Cardiac fibroblast (primary cell): ENCODE measurements at regions not wholly inside any gene's neighbourhood (a gene's known extent, or its start where the extent isn't known, plus 50 kb on each side); places are given as distances from the start of the nearest gene placed in this dataset.
"Not testable (repeated sequence)": the region's sequence is repeated elsewhere in the genome, so short reads cannot be mapped to it uniquely, and the experiment has no call there.

Experiments
- DNase-seq, 2 donors: peaks; one replicate each; pipeline versions ENCODE4 v3.0.0 to v3.0.0-alpha.2; 2010; ENCODE audit warnings: low read depth in 2 of 2
- H3K4me3 ChIP-seq, 2 donors: replicated peaks in 1 of 2; 1 replicate in 1 of 2; 2 replicates in 1 of 2; pipeline ENCODE4 v1.5.1; 2011; ENCODE audit warnings: low read depth in 2 of 2, low read length in 2 of 2, mild to moderate bottlenecking in 2 of 2, moderate library complexity in 1 of 2
- TF ChIP-seq, protein P1 (sequence below): IDR thresholded peaks from one replicate; pipeline ENCODE4 v1.5.1; 2011; ENCODE audit warnings: low read depth, mild to moderate bottlenecking, low read length, inconsistent platforms

DNA sequence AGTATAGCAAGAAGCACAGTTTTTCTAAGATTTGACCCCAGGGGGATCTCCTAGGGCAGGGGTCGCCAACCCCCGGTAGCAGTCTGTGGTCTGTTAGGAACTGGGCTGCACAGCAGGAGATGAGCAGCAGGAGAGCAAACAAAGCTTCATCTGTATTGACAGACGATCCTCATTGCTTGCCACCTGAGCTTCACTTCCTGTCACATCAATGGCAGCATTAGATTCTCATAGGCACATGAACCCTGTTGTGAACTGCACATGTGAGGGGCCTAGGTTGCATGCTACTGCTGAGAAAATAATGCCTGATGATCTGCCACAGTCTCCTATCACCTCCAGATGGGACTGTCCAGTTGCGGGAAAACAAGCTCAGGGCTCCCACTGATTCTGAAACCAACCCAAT is 136.2 kb downstream of the RGPD3 start:
- TF ChIP-seq, protein P1, sequence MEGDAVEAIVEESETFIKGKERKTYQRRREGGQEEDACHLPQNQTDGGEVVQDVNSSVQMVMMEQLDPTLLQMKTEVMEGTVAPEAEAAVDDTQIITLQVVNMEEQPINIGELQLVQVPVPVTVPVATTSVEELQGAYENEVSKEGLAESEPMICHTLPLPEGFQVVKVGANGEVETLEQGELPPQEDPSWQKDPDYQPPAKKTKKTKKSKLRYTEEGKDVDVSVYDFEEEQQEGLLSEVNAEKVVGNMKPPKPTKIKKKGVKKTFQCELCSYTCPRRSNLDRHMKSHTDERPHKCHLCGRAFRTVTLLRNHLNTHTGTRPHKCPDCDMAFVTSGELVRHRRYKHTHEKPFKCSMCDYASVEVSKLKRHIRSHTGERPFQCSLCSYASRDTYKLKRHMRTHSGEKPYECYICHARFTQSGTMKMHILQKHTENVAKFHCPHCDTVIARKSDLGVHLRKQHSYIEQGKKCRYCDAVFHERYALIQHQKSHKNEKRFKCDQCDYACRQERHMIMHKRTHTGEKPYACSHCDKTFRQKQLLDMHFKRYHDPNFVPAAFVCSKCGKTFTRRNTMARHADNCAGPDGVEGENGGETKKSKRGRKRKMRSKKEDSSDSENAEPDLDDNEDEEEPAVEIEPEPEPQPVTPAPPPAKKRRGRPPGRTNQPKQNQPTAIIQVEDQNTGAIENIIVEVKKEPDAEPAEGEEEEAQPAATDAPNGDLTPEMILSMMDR: no peak
- H3K4me3 ChIP-seq: no peak overlapping the region
- no peak for DNase-seq

DNA sequence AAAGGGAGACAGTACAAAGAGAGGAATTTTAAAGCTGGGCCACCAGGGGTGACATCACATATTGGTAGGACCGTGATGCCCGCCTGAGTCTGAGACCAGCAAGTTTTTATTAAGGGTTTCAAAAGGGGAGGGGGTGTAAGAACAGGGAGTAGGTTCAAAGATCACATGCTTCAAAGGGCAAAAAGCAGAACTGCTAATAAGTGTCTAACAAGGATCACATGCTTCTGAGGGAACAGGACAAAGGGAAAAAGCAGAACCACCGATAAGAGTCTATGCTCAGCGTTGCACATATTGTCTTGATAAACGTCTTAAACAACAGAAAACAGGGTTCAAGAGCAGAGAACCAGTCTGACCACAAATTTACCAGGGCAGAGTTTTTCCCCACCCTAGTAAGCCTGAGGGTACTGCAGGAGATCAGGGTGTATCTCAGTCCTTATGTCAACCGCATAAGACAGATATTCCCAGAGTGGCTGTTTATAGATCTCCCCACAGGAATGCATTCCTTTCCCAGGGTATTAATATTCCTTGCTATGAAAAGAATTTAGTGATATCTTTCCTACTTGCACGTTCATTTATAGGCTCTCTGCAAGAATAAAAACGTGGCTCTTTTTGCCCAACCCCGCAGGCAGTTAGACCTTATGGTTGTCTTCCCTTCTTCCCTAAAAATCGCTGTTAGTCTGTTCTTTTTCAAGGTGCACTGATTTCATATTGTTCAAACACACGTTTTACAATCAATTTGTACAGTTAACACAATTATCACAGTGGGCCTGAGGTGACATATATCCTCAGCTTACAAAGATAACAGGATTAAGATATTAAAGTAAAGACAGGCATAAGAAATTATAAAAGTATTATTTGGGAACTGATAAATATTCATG is 136.5 kb upstream of the UXS1 start:
- H3K4me3 ChIP-seq, DNase-seq: not testable (repeated sequence)

DNA sequence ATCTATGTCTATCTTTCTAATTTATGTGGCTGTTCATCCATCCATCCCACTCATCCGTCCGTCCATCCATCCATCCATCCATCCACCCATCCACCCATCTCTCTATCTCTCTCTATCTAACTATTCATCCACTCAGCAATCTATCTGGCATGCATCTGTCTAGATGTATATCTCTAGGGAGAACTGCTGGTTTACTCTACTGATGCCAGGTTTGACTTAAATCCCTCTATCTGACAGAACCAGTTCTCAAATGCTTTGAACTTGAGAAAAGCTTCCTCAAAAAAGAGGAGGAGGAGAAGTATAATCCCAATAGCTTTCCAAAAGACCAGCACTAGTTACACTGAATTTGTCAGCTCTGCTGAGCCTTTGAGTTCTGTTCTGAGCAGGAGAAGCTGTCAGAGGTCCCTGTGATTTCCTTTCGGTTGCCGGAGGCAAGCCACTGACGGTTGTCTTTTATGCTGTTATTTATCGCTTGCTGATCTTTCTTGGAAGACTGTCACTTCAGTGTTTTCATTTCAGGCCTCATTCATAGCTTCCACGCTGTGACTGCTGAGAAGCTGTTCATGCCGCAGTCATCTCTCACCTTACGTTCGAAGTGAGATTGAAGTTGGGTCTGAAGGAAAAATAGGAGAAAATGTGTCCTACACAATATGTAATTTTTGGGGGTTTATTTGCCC is 129.4 kb upstream of the UXS1 start:
- TF ChIP-seq, protein P1: no peak
- H3K4me3 ChIP-seq: no peak overlapping the region
- no peak for DNase-seq

DNA sequence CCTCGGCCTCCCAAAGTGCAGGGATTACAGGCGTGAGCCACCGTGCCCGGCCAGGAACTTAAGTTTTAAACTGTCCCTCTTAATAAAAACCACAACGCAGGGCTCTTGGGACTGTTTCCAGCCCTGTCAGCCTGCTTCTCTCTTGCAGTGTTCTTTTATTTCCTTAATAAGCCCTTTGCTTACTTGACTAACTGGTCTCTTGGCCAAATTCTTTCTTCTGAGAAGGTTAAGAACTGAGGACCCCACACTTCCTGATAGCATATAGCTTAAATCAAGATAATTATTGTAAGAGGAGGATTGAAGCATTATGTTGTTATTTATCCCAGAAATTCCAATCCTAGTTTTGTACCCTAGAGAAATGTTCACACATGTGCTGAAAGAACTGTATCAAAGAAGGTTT is 128.2 kb upstream of the UXS1 start:
- H3K4me3 ChIP-seq: no peak overlapping the region
- TF ChIP-seq, protein P1: no peak
- DNase-seq: no peak

DNA sequence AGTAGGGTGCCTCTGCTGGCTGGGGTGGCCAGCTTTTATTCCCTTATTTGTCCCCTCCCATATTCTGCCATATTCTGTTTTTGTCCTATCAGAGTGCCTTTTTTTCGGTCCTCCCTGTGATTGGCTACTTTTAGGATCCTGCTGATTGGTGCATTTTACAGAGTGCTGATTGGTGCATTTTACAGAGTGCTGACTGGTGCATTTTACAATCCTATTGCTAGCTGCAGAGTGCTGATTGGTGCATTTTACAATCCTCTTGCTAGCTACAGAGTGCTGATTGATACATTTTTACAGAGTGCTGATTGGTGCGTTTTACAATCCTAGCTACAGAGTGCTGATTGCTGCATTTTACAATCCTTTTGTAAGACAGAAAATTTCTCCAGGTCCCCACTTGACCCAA is 126.3 kb upstream of the UXS1 start:
- not testable (repeated sequence) for H3K4me3 ChIP-seq, DNase-seq

DNA sequence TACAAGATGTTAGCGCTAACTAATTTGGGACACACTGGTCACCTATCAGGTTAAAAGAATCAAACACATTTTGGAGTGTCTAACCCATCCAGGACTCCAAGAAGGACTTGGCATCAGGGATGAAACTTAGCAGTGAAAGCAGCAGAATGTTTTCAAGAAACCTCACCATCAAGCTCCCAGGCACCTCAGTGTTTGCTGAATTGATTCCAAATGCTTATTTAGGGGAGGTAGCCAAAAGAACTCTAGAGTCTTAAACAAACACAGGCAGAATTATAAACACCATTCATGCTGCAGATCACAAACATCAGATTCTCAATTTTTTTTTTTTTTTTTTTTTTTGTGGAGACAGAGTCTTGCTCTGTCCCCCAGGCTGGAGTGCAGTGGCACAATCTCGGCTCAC is 122.8 kb upstream of the UXS1 start:
- no peak for DNase-seq
- TF ChIP-seq, protein P1: no peak

DNA sequence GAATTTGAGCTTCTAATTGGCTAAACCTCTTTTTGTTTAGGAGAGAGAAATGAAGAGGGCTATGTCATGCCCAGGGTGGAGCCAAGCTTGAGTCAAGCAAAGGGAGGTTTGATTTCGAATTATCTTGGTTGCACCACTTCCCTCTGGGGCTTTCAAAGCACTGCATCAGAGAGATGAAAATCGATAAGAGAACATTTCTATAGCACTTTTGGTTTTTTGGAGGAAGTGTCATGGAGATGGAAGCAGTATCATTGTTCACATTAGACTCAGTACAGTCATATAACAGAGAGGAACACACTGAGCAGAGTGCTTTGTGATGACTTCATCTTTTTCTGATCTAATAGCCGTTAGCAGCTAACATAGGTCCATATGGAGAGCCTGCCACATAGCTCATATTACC is 120.3 kb upstream of the UXS1 start:
- TF ChIP-seq, protein P1: no peak
- DNase-seq: no peak
- H3K4me3 ChIP-seq: no peak overlapping the region

More for the DNA sequence above, 122.8 kb upstream of the UXS1 start:
- no peak overlapping the region for H3K4me3 ChIP-seq
